HG02798 (cell line): ENCODE measurements at regions not wholly inside any gene's neighbourhood (a gene's known extent, or its start where the extent isn't known, plus 50 kb on each side); places are given as distances from the start of the nearest gene placed in this dataset.
"Not testable (repeated sequence)": the region's sequence is repeated elsewhere in the genome, so short reads cannot be mapped to it uniquely, and the experiment has no call there.

Experiments
- ATAC-seq: cut with Tn5 transposase; IDR thresholded peaks from one replicate; pipeline ENCODE4 v1.9.1; 2021; ENCODE audit warnings: mild to moderate bottlenecking; ENCODE audit not compliant: unreplicated experiment, poor library complexity

- no peak for ATAC-seq
Observed at GRCh38 chr9:29126783-29127182, 1553.5 kb upstream of the C9orf72 start.

DNA sequence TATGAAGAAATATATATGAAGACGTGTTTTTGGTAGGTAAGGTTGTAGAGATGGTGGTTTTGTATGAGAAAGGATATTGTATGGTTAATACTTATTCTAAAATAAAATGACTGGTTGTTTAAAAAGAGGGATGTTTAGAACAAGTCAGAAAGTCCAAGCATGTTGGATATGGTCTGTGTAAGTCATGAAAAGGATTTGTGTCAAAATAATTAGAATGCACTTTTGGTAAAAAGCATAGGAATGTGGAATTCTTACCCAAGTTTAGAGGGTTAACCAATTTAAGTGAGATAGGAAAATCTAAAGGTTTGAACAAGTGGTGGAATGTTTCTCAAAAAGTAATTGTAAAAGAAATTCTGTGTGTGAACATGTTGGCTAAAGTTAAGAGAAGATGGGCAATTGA, 1556.5 kb upstream of the C9orf72 start:
- ATAC-seq: no peak

DNA sequence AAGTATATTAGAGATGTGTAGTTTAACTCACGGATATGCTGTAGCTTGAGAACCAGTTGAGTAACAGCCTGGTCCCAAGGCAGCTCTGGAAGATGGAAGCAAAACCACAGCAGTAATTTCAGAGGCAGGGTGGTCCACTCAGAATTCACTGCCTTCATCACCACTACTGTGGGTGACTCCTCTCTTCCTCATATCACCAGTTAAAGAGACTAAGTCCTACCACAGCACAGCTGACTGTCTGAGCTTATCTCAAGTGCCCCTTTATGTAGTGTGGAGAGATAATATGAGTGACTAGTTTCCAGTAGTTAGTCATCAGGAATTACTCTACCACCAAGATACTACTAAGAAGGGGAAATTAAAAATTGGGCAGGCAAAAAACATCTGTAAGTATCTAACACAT, 1571.2 kb upstream of the C9orf72 start:
- ATAC-seq: no peak

GRCh38 chr9:29150606-29151005, 1577.3 kb upstream of the C9orf72 start:
- ATAC-seq: no peak

GRCh38 chr9:29160763-29161353, 1587.6 kb upstream of the C9orf72 start:
- no peak for ATAC-seq

DNA sequence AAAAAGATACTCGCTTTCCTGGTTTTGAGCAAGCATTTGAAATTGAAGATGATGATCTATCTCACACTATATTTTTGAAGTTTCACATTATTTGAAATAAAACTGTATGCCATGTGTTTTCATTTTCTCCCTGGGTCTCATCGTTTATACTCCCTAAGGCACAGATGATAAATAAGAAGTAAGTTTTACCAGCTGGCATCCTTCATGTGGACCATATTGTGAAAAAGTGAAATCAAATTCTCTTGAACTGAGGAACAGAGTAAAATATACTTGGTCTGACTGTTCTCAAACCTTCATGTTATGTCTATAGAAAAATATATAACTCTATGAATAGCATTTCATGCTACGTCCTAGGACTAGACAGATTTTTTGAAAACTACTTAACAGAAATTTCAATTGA, 1600.9 kb upstream of the C9orf72 start:
- no peak for ATAC-seq

DNA sequence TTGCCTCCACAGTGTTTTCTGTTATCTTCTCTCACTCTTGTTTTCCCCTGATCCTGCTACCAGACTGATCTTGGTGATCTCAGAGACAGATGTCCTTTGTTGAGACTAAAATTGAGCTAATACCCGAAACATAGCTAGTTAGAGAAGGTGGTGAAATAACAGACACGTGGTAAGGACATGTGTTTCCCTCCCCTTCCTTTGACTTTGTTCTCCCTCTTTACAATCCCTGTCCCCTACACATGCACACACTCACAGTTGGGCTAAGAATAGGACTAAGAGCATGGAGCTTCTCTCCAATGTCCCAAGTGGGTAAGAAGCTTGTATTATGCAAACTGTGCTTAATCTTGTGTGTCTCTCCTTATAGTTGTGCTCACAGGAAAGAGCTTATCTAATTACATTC, 1603.0 kb upstream of the C9orf72 start:
- ATAC-seq: no peak

DNA sequence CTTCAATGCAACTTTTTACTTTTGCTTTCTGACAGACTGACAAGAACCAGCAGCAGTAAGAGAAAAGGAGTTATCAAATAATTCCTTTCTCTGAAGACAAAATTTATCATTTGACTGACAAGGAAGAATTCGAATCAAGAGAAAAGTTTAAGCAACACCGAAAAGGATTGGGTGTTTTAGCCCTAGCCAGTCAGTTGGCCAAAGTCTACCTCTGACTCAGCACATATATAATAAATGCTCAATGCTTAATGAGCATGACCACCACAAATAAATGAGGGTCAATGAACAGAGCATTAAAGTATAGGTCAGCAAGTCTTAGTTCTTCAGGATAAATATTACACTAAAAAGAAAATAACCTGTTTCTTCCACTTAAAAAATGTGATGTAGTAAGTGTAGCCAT, 1603.5 kb upstream of the C9orf72 start:
- no peak for ATAC-seq

DNA sequence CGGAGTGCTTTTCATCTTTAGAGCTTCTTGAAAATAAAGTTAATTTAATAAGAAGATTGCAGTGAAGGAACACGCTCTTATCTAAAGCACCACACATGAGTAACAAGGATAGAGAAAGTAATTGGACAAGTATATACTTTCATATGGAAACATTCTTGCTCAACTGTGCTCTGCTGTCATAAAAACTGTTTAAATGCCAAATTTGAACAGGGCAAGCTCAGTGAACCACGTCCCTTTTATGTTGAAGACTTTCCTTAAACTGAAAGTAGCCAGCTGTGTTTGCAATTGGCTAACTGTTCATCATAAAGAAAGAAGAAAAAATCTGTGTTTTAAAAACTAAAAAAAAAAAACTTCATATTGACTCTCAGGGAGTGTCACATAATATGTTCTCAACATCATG, 1610.7 kb upstream of the C9orf72 start:
- ATAC-seq: no peak

DNA sequence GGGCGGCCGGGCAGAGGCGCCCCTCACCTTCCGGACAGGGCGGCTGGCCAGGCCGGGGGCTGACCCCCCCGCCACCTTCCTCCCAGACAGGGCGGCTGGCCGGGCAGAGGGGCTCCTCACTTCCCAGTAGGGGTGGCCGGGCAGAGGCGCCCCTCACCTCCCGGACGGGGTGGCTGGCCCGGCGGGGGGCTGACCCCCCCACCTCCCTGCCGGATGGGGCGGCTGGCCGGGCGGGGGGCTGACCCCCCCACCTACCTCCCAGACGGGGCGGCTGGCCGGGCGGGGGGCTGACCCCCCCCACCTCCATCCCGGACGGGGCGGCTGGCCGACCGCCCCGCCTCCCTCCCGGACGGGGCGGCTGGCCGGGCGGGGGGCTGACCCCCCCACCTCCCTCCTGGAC, 1615.5 kb upstream of the C9orf72 start:
- not testable (repeated sequence) for ATAC-seq

DNA sequence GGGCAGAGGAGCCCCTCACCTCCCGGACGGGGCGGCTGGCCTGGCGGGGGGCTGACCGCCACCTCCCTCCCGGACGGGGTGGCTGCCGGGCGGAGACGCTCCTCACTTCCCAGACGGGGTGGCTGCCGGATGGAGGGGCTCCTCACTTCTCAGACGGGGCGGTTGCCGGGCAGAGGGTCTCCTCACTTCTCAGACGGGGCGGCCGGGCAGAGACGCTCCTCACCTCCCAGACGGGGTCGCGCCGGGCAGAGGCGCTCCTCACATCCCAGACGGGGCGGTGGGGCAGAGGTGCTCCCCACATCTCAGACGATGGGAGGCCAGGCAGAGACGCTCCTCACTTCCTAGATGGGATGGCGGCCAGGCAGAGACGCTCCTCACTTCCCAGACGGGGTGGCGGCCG, 1615.9 kb upstream of the C9orf72 start:
- not testable (repeated sequence) for ATAC-seq

- no peak for ATAC-seq
Observed at GRCh38 chr9:29198861-29199260, 1625.6 kb upstream of the C9orf72 start.

GRCh38 chr9:29199975-29200374, 1626.7 kb upstream of the C9orf72 start:
- no peak for ATAC-seq

- ATAC-seq: no peak
Observed at GRCh38 chr9:29200650-29201049, 1627.4 kb upstream of the C9orf72 start.

DNA sequence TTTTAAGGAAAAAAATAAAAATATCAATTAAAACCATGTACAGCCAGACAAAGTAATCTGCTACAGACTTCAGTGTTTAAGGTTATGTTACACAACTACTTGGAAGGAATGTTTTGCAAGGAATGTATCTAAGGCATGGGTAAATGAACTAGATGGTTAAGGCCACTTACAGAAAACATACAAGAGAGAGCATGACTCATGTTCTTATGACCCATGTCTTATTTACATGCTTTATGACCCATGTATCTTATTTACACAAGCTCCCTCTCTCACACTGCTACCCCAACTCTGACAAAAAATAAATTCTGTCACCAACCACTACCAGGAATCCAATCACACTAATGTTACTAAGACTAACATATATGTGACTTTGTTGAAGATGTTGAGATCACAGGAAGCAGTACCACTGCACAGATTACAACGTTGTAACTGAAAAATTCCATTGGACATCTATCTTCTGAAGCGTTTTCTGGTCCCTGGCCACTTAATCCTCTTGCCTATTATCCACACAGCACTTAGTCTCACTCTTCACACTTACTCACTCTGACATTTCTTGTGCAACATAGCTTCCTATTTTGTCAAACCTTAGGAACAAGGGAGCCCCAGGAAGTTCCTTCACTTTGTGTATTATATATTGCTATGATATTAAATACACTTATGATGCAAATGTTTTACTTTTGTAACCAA, 1630.1 kb upstream of the C9orf72 start:
- no peak for ATAC-seq

GRCh38 chr9:29208670-29209069, 1635.4 kb upstream of the C9orf72 start:
- ATAC-seq: no peak

- no peak for ATAC-seq
Observed at GRCh38 chr9:29209748-29210291, 1636.5 kb upstream of the C9orf72 start.

DNA sequence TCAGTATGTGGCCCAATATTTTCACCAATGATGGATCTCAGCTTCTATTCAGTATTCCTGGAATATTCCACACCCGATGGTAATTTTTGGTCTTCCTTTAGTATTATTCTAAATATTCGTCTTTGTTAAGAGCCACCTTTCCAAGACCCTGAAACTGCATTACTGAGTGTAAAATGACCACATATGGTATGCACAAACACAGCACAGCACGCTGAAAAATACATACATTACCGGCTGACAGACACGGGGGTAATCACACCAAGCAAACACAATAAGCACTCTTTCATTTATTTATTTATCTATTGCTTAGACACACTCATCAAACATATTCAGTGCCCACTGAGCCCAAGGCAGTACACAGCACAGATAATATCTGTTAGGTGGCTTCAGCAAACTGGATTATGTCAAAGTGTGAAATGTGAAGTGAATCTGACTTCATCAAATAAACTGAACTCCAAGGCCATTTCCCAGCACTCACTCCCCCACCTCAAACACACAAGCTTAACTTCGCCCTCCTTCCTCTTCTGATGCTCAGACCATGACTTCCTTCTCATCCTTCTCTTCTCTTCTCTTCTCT, 1637.8 kb upstream of the C9orf72 start:
- ATAC-seq: no peak

GRCh38 chr9:29211580-29212396, 1638.5 kb upstream of the C9orf72 start:
- ATAC-seq: peak; percentile 95

DNA sequence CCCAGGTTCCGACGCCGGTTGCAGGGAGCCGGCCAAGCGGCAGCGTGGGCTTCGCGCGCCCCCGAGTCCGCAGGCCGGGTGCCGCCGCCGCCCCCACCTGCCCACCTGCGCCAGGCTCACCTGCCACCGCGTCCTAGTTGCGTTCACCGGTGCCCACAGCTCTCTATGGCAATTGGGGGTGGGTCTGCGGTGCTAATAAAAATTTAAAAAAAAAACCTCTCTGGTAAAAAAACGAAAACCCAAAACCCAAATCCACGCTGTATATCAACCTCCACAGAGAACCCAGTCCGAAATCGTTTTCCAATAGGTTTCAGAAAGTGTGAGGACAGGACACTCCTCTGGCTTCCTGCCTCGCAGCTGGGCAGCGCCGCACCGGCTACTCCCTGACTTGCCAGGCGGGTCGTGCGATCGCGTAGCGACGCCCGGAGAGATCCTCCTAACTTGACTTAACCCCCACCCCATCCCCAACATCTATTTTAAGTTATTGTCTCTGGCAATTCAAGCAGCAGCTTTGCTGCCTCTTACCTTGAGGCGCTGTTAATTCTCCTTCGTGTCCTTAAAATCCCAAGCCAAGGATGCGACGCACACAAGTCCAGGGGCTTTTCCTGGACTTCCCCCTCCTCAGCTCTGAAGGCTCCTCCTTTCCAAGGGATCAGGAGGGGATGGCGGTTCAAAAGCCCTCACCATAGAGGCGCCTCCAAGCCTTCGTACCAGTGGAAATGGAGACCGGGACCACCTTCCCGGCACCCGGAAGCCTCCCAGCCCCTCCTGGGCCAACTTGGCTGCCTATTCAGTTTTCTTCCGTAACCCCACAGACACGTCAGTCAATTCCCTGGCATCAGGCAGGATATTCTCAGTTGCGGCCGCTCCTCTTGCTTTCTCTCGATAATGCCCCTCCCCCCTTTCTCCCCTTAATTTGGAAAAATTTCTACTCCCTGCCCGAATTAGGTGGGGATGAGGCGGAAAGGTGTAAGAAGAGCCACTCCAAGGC, 1639.4 kb upstream of the C9orf72 start:
- no peak for ATAC-seq
